ENCODE measurements at regions not wholly inside any gene's neighbourhood (a gene's known extent, or its start where the extent isn't known, plus 50 kb on each side); places are given as distances from the start of the nearest gene placed in this dataset.
"Not testable (repeated sequence)": the region's sequence is repeated elsewhere in the genome, so short reads cannot be mapped to it uniquely, and the experiment has no call there.

- no peak for DNase-seq (ENCODE audit: low read depth)
These were observed 138.4 kb upstream of the IER5L start for GRCh38 chr9:129316281-129317030.

- no peak for DNase-seq (ENCODE audit: low read depth)
These were observed 135.4 kb upstream of the IER5L start for GRCh38 chr9:129313331-129313955.

- DNase-seq (ENCODE audit: low read depth), result no peak
These were observed 134.4 kb upstream of the IER5L start for GRCh38 chr9:129312251-129313122.

GRCh38 chr9:129311643-129312042, 133.6 kb upstream of the IER5L start:
- no peak for DNase-seq (ENCODE audit: low read depth)

- DNase-seq (ENCODE audit: low read depth), result no peak
These were observed 132.7 kb upstream of the IER5L start for GRCh38 chr9:129310666-129311350.

GRCh38 chr9:129309906-129310305, 131.8 kb upstream of the IER5L start:
- DNase-seq (ENCODE audit: low read depth), result no peak

GRCh38 chr9:129309041-129309430, 131.0 kb upstream of the IER5L start:
- DNase-seq (ENCODE audit: low read depth), result no peak

GRCh38 chr9:129307227-129307970, 129.3 kb upstream of the IER5L start:
- no peak for DNase-seq (ENCODE audit: low read depth)

- no peak for DNase-seq (ENCODE audit: low read depth)
These were observed 128.4 kb upstream of the IER5L start for GRCh38 chr9:129306318-129306973.

GRCh38 chr9:129305246-129305645, 127.2 kb upstream of the IER5L start:
- no peak for DNase-seq (ENCODE audit: low read depth)

GRCh38 chr9:129301941-129302340, 123.9 kb upstream of the IER5L start:
- DNase-seq (ENCODE audit: low read depth), result no peak

- DNase-seq (ENCODE audit: low read depth), result not testable (repeated sequence)
These were observed 118.1 kb upstream of the IER5L start for GRCh38 chr9:129296195-129296594.

GRCh38 chr9:129291041-129291501, 113.0 kb upstream of the IER5L start:
- DNase-seq (ENCODE audit: low read depth), result no peak

GRCh38 chr9:129290606-129291005, 112.5 kb upstream of the IER5L start:
- no peak for DNase-seq (ENCODE audit: low read depth)

- no peak for DNase-seq (ENCODE audit: low read depth)
These were observed 111.8 kb upstream of the IER5L start for GRCh38 chr9:129289883-129290282.

- DNase-seq (ENCODE audit: low read depth), result no peak
These were observed 111.2 kb upstream of the IER5L start for GRCh38 chr9:129289131-129289731.

GRCh38 chr9:129287619-129288305, 109.7 kb upstream of the IER5L start:
- DNase-seq (ENCODE audit: low read depth), result no peak

GRCh38 chr9:129285979-129286772, 108.1 kb upstream of the IER5L start:
- no peak for DNase-seq (ENCODE audit: low read depth)

GRCh38 chr9:129285382-129285781, 107.3 kb upstream of the IER5L start:
- DNase-seq (ENCODE audit: low read depth), result no peak

Measured in activated T-cell treated with anti-CD3 and anti-CD28 coated beads for 48 hours (primary cell).